ENCODE measurements at regions not wholly inside any gene's neighbourhood (a gene's known extent, or its start where the extent isn't known, plus 50 kb on each side); places are given as distances from the start of the nearest gene placed in this dataset.
A peak's percentile ranks its signal among the peaks of the same experiment; 100 is the strongest.

DNA sequence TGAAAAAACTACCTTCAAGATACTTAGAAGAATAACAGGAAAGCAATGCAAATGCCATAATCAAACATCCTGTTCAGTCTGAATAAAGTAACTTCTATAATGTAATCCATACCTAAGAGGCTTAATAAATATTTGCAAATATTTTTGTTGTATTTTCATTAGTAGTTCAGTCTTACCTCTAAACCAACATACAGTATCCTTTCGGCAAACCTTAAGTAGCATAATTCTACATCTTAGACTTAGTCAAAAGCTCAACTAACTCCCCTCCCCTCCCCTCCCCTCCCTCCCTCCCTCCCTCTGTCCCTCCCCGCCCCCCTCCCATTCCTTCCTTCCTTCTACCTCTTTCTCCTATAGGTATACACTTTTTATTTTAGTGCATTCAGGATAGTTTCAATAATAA lies 1373.2 kb downstream of the SUCLG1 start:
- TF ChIP-seq, protein P1, sequence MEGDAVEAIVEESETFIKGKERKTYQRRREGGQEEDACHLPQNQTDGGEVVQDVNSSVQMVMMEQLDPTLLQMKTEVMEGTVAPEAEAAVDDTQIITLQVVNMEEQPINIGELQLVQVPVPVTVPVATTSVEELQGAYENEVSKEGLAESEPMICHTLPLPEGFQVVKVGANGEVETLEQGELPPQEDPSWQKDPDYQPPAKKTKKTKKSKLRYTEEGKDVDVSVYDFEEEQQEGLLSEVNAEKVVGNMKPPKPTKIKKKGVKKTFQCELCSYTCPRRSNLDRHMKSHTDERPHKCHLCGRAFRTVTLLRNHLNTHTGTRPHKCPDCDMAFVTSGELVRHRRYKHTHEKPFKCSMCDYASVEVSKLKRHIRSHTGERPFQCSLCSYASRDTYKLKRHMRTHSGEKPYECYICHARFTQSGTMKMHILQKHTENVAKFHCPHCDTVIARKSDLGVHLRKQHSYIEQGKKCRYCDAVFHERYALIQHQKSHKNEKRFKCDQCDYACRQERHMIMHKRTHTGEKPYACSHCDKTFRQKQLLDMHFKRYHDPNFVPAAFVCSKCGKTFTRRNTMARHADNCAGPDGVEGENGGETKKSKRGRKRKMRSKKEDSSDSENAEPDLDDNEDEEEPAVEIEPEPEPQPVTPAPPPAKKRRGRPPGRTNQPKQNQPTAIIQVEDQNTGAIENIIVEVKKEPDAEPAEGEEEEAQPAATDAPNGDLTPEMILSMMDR (IDR thresholded peaks at IDR 0.05; ENCODE audit: low read depth, low read length) = no peak
- no peak overlapping the region for H3K4me3 ChIP-seq (ENCODE audit: low read depth, low read length)

DNA sequence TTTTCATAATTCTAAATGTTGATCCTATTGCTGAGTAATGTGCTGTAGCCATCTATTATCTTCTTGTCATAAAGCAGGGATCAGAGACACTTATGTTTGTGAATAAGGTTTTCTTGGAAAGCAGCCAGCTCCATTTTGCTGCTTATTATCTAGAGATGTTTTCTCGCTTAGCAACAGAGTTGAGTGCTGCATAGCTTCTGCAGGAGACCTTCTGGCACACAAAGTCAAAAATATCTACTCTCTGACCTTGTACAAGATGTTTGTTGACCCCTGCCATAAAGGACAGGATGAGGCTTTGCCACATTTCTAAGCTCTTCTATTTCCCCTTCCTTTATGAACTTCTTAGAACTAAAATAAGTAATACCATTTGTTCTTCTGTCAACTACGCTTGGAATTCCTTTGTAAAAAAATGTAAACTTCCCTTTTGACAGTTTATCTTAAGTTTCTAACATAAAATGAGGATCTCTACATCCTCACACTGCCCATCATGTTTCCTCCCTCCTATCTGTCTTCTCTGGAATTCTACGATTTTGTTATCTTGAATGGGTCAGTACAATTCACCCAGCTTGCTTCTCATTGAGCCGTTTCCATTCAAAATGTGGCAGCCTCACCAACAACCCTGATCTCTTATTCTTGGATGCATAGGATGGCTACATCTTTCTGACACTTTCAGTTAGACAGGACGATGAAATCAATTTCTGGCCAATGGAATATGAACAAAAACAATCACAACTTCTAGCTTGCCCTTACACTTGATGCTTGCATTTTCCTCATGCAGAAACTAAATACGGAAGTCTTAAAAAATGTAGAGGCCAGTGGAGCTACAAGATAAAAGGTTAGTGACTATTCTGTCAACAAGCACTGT lies 1377.0 kb downstream of the SUCLG1 start:
- TF ChIP-seq, protein P1 (IDR thresholded peaks at IDR 0.05; ENCODE audit: low read depth, low read length) = no peak
- peak overlapping the region; percentile 27 for H3K4me3 ChIP-seq (ENCODE audit: low read depth, low read length)

DNA sequence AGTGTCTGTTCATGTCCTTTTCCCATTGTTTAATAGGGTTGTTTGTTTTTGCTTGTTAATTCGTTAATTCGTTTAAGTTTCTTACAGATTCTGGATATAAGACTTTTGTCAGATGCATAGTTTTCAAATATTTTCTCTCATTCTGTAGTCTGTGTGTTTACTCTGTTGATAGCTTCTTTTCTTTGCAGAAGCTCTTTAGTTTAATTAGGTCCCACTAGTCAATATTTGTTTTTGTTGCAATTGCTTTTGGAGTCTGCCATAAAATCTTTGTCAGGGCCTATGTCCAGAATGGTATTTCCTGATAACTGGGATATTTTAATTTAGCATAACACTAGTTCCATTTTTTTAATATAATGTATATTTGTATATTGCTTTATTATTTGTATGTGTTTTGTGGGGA lies 1380.1 kb downstream of the SUCLG1 start:
- no peak overlapping the region for H3K4me3 ChIP-seq (ENCODE audit: low read depth, low read length)
- TF ChIP-seq, protein P1 (IDR thresholded peaks at IDR 0.05; ENCODE audit: low read depth, low read length) = no peak

DNA sequence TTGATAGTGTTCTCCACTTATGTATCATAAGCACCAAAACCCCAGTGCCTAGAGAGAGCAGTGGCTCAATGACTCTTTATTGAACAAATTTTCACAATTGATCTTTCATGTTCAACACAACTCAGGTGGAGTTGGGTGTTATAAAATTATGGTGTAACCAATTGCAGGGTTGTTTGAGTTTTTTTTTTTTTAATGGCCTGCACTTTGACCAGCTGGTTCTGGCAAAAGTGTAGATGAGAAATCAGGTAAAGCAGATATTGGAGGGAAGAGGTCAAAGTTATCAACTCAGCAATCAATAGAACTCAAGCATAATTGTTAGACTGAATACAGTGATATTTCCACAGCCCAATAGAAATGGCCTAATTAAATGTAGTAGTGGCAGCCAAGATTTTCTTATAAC lies 1386.3 kb downstream of the SUCLG1 start:
- TF ChIP-seq, protein P1 (IDR thresholded peaks at IDR 0.05; ENCODE audit: low read depth, low read length) = no peak
- H3K4me3 ChIP-seq (ENCODE audit: low read depth, low read length) = no peak overlapping the region

DNA sequence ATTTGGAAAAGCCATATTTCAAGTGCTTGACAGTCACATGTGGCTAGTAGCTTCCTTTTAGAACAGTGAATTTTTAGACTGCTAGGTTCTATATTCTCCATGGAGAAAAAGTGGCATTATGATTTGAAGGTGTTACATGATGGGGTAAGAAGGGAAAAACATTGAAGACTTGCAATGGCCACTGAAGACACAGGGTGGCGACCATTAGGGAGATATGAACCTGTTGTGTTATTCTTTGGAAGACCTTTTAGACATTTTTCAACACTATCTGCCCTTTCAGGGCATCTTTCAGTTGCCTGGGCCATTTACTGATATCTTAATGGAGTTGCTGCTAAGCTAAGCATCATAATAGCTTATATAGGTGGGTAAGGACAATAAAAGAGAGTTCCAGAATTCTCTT lies 1387.2 kb downstream of the SUCLG1 start:
- H3K4me3 ChIP-seq (ENCODE audit: low read depth, low read length) = no peak overlapping the region
- TF ChIP-seq, protein P1 (IDR thresholded peaks at IDR 0.05; ENCODE audit: low read depth, low read length) = no peak

DNA sequence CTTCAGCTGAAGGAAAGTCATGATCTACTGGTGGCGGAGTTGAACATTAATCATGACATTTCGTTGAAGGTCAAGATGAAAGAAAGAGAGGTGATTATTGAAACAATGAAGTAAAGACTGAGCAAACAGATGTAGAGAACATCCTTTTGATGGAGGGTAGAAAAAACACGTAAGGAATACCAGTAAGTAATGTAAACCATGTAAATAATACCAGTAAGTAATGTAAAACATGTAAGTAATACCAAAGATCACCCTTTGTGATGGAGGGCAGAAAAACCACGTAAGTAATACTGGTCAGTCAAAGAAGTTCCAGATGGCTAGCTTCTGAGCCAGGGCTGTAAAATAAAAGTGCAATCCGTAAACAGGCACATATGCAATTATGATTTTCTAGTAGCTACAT lies 1387.7 kb downstream of the SUCLG1 start:
- H3K4me3 ChIP-seq (ENCODE audit: low read depth, low read length) = no peak overlapping the region
- TF ChIP-seq, protein P1 (IDR thresholded peaks at IDR 0.05; ENCODE audit: low read depth, low read length) = no peak

DNA sequence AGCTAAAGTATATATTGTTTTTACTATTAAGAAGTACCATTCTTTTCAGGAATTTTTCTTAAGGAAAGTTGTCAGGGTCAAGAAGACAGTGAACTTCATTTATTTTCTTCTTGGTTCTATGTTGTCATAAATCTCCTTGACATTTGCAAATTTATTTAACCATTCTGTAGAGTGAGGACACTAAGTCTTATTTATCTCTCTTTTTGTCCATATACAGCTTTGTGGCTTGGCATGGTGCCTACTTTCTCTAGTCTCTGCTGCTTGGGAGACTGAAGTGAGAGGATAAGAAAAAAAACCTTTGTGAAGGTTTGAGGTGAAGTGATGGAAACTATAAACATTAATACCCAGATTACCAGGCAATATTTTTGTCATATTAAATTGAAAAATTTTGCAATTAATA lies 1389.4 kb downstream of the SUCLG1 start:
- no peak overlapping the region for H3K4me3 ChIP-seq (ENCODE audit: low read depth, low read length)
- TF ChIP-seq, protein P1 (IDR thresholded peaks at IDR 0.05; ENCODE audit: low read depth, low read length) = no peak
